ENCODE measurements at regions not wholly inside any gene's neighbourhood (a gene's known extent, or its start where the extent isn't known, plus 50 kb on each side); places are given as distances from the start of the nearest gene placed in this dataset.

- WGBS (ENCODE audit: insufficient coverage) = 100% methylated on average over 1 of the region's 3 CpGs
- no peak overlapping the region for H3K27ac Mint-ChIP-seq
- DNase-seq = no peak
- no peaks in the 10 kb centered on the region for H3K79me2 ChIP-seq (ENCODE audit: insufficient read depth, low read length)
- no peaks in the 10 kb centered on the region for H3K4me1 ChIP-seq (ENCODE audit: control insufficient read depth in 1 of 2, insufficient read depth in 2 of 2, low read length in 2 of 2)
- no peak overlapping the region for H3K27ac ChIP-seq (ENCODE audit: low read depth in 1 of 2, low read length in 2 of 2)
- peaks cover 0 to 3% (median 2%) of the 10 kb centered on the region in 3 donors for H3K27me3 Mint-ChIP-seq (ENCODE audit: low read depth in 3 of 3)
- no peaks in the 10 kb centered on the region for H4K20me1 ChIP-seq (ENCODE audit: insufficient read depth, low read length)
- H3K36me3 Mint-ChIP-seq = no peaks in the 10 kb centered on the region
- no peak overlapping the region for H3K9ac ChIP-seq (ENCODE audit: insufficient read depth, low read length, poor library complexity, severe bottlenecking)
- H3K4me1 Mint-ChIP-seq = no peaks in the 10 kb centered on the region
- no peak overlapping the region for H3K4me3 ChIP-seq (replicated peaks in 1 of 3; ENCODE audit: low read depth in 2 of 3, low read length in 3 of 3)
- no peaks in the 10 kb centered on the region for H3K9me3 ChIP-seq (replicated peaks in 1 of 2; ENCODE audit: control insufficient read depth in 1 of 2, insufficient read depth in 1 of 2, low read length in 2 of 2)
- TF ChIP-seq CTCF (IDR thresholded peaks at IDR 0.05) = no peak
- no peak overlapping the region for H3K4me2 ChIP-seq (replicated peaks; ENCODE audit: extremely low read depth, low read length, poor library complexity, severe bottlenecking)
- no peaks in the 10 kb centered on the region for H3K9me3 Mint-ChIP-seq
- H3K27me3 ChIP-seq (ENCODE audit: control insufficient read depth in 2 of 2, insufficient read depth in 2 of 2, low read length in 2 of 2) = peaks cover 0 to 2% of the 10 kb centered on the region in 2 donors
- H3K36me3 ChIP-seq (replicated peaks in 1 of 2; ENCODE audit: control insufficient read depth in 1 of 2, insufficient read depth in 2 of 2, low read length in 2 of 2) = no peaks in the 10 kb centered on the region
- intact Hi-C loops (cut with micrococcal nuclease) = no loop called here
- H3K4me3 Mint-ChIP-seq = no peak overlapping the region
- no peak overlapping the region for H2AFZ ChIP-seq (ENCODE audit: insufficient read depth, low read depth, low read length, poor library complexity, severe bottlenecking)
Observed at GRCh38 chr14:100981809-100982208, 78.3 kb upstream of the RTL1 start.

GRCh38 chr14:100982353-100982752 lies 78.8 kb upstream of the RTL1 start:
- Histone ChIP-seq H3K4me2 (replicated peaks; ENCODE audit: extremely low read depth, low read length, poor library complexity, severe bottlenecking) (no peak overlapping the region), H3K27me3 (ENCODE audit: control insufficient read depth in 2 of 2, insufficient read depth in 2 of 2, low read length in 2 of 2) (peaks cover 0 to 2% of the 10 kb centered on the region in 2 donors), H3K9me3 (replicated peaks in 1 of 2; ENCODE audit: control insufficient read depth in 1 of 2, insufficient read depth in 1 of 2, low read length in 2 of 2) (no peaks in the 10 kb centered on the region), H3K36me3 (replicated peaks in 1 of 2; ENCODE audit: control insufficient read depth in 1 of 2, insufficient read depth in 2 of 2, low read length in 2 of 2) (no peaks in the 10 kb centered on the region), H3K79me2 (ENCODE audit: insufficient read depth, low read length) (no peaks in the 10 kb centered on the region), H3K27ac (ENCODE audit: low read depth in 1 of 2, low read length in 2 of 2) (no peak overlapping the region), H4K20me1 (ENCODE audit: insufficient read depth, low read length) (no peaks in the 10 kb centered on the region), H2AFZ (ENCODE audit: insufficient read depth, low read depth, low read length, poor library complexity, severe bottlenecking) (no peak overlapping the region), H3K4me3 (replicated peaks in 1 of 3; ENCODE audit: low read depth in 2 of 3, low read length in 3 of 3) (no peak overlapping the region), H3K4me1 (ENCODE audit: control insufficient read depth in 1 of 2, insufficient read depth in 2 of 2, low read length in 2 of 2) (no peaks in the 10 kb centered on the region), H3K9ac (ENCODE audit: insufficient read depth, low read length, poor library complexity, severe bottlenecking) (no peak overlapping the region)
- peaks cover 0 to 3% (median 2%) of the 10 kb centered on the region in 3 donors for H3K27me3 Mint-ChIP-seq (ENCODE audit: low read depth in 3 of 3)
- no peaks in the 10 kb centered on the region for H3K36me3 Mint-ChIP-seq
- DNase-seq = no peak
- intact Hi-C loops (cut with micrococcal nuclease) = no loop called here
- WGBS (ENCODE audit: insufficient coverage) = 100% methylated on average over 3 of the region's 4 CpGs
- H3K4me1 Mint-ChIP-seq = no peaks in the 10 kb centered on the region
- no peaks in the 10 kb centered on the region for H3K9me3 Mint-ChIP-seq
- no peak overlapping the region for H3K27ac Mint-ChIP-seq
- TF ChIP-seq CTCF (IDR thresholded peaks at IDR 0.05) = no peak
- no peak overlapping the region for H3K4me3 Mint-ChIP-seq

All from CD14-positive monocyte (primary cell).